OCI-LY3 (cell line): ENCODE measurements at regions not wholly inside any gene's neighbourhood (a gene's known extent, or its start where the extent isn't known, plus 50 kb on each side); places are given as distances from the start of the nearest gene placed in this dataset.

Experiments
- EZH2phosphoT487 ChIP-seq: fragments of 200-600 bp; shearing (Covaris generic); IDR thresholded peaks from 2 replicates; pipeline ENCODE4 v1.6.1; 2018; ENCODE audit warnings: antibody characterized with exemption, mixed run types, low read depth
- TF ChIP-seq, protein P1 (sequence below): fragments of 200-600, 300-600 bp; sonication (generic); IDR thresholded peaks from 2 replicates; pipeline ENCODE4 v1.5.1; 2014; ENCODE audit warnings: antibody characterized with exemption, low read length, low read depth

DNA sequence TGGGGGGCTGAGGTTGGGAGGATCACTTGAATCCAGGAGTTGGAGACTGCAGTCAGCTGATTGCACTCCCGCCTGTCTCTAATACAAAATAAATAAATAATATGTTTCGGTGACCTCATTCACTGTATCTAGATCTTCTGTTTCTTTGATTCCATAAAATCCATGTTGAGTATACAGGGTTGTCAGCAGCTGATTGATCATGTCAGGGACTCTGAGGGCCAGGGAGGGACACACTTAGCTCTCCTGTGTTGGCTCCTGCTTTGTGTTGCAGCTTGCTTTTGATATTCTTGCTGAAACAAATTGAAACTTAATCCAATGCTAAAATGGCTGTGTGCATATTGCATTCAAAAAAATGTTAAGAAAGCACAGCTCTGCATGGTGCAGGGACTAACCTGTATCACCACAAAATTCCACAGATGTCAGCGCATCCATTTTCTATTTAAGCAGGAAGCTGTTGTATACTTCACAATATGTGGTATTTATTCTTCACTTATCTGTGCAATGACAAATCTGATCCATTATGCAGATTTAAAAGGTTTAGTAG is 454.5 kb downstream of the CDH11 start:
- TF ChIP-seq, protein P1, sequence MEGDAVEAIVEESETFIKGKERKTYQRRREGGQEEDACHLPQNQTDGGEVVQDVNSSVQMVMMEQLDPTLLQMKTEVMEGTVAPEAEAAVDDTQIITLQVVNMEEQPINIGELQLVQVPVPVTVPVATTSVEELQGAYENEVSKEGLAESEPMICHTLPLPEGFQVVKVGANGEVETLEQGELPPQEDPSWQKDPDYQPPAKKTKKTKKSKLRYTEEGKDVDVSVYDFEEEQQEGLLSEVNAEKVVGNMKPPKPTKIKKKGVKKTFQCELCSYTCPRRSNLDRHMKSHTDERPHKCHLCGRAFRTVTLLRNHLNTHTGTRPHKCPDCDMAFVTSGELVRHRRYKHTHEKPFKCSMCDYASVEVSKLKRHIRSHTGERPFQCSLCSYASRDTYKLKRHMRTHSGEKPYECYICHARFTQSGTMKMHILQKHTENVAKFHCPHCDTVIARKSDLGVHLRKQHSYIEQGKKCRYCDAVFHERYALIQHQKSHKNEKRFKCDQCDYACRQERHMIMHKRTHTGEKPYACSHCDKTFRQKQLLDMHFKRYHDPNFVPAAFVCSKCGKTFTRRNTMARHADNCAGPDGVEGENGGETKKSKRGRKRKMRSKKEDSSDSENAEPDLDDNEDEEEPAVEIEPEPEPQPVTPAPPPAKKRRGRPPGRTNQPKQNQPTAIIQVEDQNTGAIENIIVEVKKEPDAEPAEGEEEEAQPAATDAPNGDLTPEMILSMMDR: no peak
- no peak for TF ChIP-seq EZH2phosphoT487
